Vagina (tissue), 2 donors: ENCODE measurements at regions not wholly inside any gene's neighbourhood (a gene's known extent, or its start where the extent isn't known, plus 50 kb on each side); places are given as distances from the start of the nearest gene placed in this dataset.

ENCODE experiments used
- DNase-seq, 2 donors: peaks; one replicate each; pipeline ENCODE4 v3.0.0-alpha.2; 2017; ENCODE audit errors: extremely low spot score in 2 of 2
- H3K27ac ChIP-seq: fragments of 200-600 bp; sonication (generic); one replicate; pipeline ENCODE4 v1.5.1; 2019
- H3K27me3 ChIP-seq: fragments of 200-600 bp; sonication (generic); one replicate; pipeline ENCODE4 v1.5.1; 2019
- H3K36me3 ChIP-seq, 2 donors: fragments of 200-600 bp; sonication (generic); one replicate each; pipeline ENCODE4 v1.5.1; 2017 to 2019
- H3K4me1 ChIP-seq: fragments of 200-600 bp; sonication (generic); one replicate; pipeline ENCODE4 v1.5.1; 2019
- H3K4me3 ChIP-seq, 2 donors: fragments of 200-600 bp; sonication (generic); 1 replicate in 1 of 2; 2 replicates in 1 of 2; pipeline ENCODE4 v1.5.1; 2016 to 2019
- H3K9me3 ChIP-seq: fragments of 200-600 bp; sonication (generic); one replicate; pipeline ENCODE4 v1.5.1; 2019
- POLR2A ChIP-seq, 2 donors: fragments of 450-650 bp; IDR thresholded peaks; one replicate each; pipeline ENCODE4 v1.6.1; 2017; ENCODE audit warnings: antibody characterized with exemption in 2 of 2, mild to moderate bottlenecking in 2 of 2, moderate library complexity in 2 of 2
- POLR2AphosphoS5 ChIP-seq, 2 donors: sonication (generic); formaldehyde crosslinking; IDR thresholded peaks; one replicate each; pipeline ENCODE4 v1.9.0; 2017; ENCODE audit warnings: antibody characterized with exemption in 2 of 2, mild to moderate bottlenecking in 2 of 2, low read depth in 1 of 2; ENCODE audit not compliant: insufficient read depth in 1 of 2
- intact Hi-C: fragments of 100-400 bp; cut with DNase I; formaldehyde crosslinking; loops from one replicate; pipeline ENCODE4 v1.15.1; 2023
- TF ChIP-seq, protein P1 (sequence below), 3 experiments: fragments of 450-650 bp in 2 of 3; fragments of 200-600 bp in 1 of 3; sonication (generic) in 1 of 3; IDR thresholded peaks; one replicate each; pipeline ENCODE4 v1.5.1; 2017 to 2019; ENCODE audit warnings: antibody characterized with exemption in 3 of 3, mild to moderate bottlenecking in 2 of 3, moderate library complexity in 2 of 3

DNA sequence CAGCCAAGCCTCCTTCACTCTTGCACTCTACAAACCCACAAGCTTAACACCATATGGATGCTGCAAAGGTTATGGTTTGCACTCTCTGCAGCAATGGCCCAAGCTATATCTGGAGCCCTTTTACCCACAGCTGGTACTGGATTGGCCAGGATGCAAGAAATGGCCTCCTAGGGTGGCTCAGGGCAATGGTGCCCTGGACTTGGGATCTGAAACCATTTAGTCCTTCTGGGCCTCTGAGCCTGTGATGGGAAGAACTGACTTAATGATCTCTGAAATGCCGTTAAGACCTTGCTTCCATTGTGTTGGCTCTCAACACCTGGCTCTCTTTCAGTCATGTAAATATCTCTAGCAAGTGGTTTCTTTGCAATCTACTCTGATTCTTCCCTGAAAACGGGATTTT lies 626.0 kb downstream of the KCTD8 start:
- intact Hi-C loops = no loop called here
- Histone ChIP-seq H3K27me3 (no peaks in the 10 kb centered on the region), H3K4me3 (no peak overlapping the region), H3K36me3 (no peaks in the 10 kb centered on the region), H3K27ac (no peak overlapping the region), H3K4me1 (no peaks in the 10 kb centered on the region), H3K9me3 (no peaks in the 10 kb centered on the region)
- DNase-seq = no peak
- TF ChIP-seq POLR2AphosphoS5 (IDR thresholded peaks at IDR 0.05; ENCODE audit: insufficient read depth in 1 of 2, low read depth in 1 of 2) = no peak
- no peak for TF ChIP-seq POLR2A (IDR thresholded peaks at IDR 0.05)
- TF ChIP-seq, protein P1, sequence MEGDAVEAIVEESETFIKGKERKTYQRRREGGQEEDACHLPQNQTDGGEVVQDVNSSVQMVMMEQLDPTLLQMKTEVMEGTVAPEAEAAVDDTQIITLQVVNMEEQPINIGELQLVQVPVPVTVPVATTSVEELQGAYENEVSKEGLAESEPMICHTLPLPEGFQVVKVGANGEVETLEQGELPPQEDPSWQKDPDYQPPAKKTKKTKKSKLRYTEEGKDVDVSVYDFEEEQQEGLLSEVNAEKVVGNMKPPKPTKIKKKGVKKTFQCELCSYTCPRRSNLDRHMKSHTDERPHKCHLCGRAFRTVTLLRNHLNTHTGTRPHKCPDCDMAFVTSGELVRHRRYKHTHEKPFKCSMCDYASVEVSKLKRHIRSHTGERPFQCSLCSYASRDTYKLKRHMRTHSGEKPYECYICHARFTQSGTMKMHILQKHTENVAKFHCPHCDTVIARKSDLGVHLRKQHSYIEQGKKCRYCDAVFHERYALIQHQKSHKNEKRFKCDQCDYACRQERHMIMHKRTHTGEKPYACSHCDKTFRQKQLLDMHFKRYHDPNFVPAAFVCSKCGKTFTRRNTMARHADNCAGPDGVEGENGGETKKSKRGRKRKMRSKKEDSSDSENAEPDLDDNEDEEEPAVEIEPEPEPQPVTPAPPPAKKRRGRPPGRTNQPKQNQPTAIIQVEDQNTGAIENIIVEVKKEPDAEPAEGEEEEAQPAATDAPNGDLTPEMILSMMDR (IDR thresholded peaks at IDR 0.05) = no peak

DNA sequence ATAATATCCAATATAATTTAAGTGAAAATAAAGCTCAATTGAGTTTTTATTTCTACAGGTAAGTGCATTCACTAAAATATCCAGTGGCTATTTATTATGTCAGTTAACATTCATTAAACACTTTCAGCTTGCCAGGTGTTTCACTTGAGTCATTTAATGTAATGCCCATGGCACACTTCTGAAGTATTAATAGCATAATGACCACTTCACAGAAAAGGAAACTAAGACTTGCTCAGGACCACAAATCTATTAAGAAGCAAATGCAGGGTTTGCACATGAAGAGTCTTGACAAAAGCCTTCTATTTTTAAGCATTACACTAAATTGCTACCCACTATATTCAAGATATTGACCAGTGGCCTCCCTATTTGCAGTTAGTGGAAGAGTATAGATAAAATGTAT lies 612.7 kb downstream of the KCTD8 start:
- TF ChIP-seq POLR2A (IDR thresholded peaks at IDR 0.05) = no peak
- TF ChIP-seq POLR2AphosphoS5 (IDR thresholded peaks at IDR 0.05; ENCODE audit: insufficient read depth in 1 of 2, low read depth in 1 of 2) = no peak
- TF ChIP-seq, protein P1 (IDR thresholded peaks at IDR 0.05) = no peak
- Histone ChIP-seq H3K9me3 (no peaks in the 10 kb centered on the region), H3K36me3 (no peaks in the 10 kb centered on the region), H3K4me3 (no peak overlapping the region), H3K27me3 (no peaks in the 10 kb centered on the region), H3K27ac (no peak overlapping the region), H3K4me1 (no peaks in the 10 kb centered on the region)
- DNase-seq = no peak
- intact Hi-C loops = no loop called here

GRCh38 chr4:43837171-43837570 lies 611.4 kb downstream of the KCTD8 start:
- TF ChIP-seq, protein P1 (IDR thresholded peaks at IDR 0.05) = no peak
- TF ChIP-seq POLR2A (IDR thresholded peaks at IDR 0.05) = no peak
- no peak for TF ChIP-seq POLR2AphosphoS5 (IDR thresholded peaks at IDR 0.05; ENCODE audit: insufficient read depth in 1 of 2, low read depth in 1 of 2)
- Histone ChIP-seq H3K27ac (no peak overlapping the region), H3K4me3 (no peak overlapping the region), H3K4me1 (no peaks in the 10 kb centered on the region), H3K9me3 (no peaks in the 10 kb centered on the region), H3K36me3 (no peaks in the 10 kb centered on the region), H3K27me3 (no peaks in the 10 kb centered on the region)
- intact Hi-C loops = no loop called here
- DNase-seq = no peak

GRCh38 chr4:43837604-43838003 lies 611.0 kb downstream of the KCTD8 start:
- no peaks in the 10 kb centered on the region for H3K4me1 ChIP-seq
- intact Hi-C loops = no loop called here
- TF ChIP-seq POLR2A (IDR thresholded peaks at IDR 0.05) (no peak), POLR2AphosphoS5 (IDR thresholded peaks at IDR 0.05; ENCODE audit: insufficient read depth in 1 of 2, low read depth in 1 of 2) (no peak)
- TF ChIP-seq, protein P1 (IDR thresholded peaks at IDR 0.05) = no peak

GRCh38 chr4:43842594-43842993 lies 606.0 kb downstream of the KCTD8 start:
- Histone ChIP-seq H3K9me3 (no peaks in the 10 kb centered on the region), H3K36me3 (no peaks in the 10 kb centered on the region), H3K4me1 (no peaks in the 10 kb centered on the region), H3K27me3 (no peaks in the 10 kb centered on the region), H3K4me3 (no peak overlapping the region), H3K27ac (no peak overlapping the region)
- no peak for DNase-seq
- intact Hi-C loops = no loop called here
- TF ChIP-seq POLR2AphosphoS5 (IDR thresholded peaks at IDR 0.05; ENCODE audit: insufficient read depth in 1 of 2, low read depth in 1 of 2) (no peak), POLR2A (IDR thresholded peaks at IDR 0.05) (no peak)
- TF ChIP-seq, protein P1 (IDR thresholded peaks at IDR 0.05) = no peak

More at GRCh38 chr4:43837604-43838003, 611.0 kb downstream of the KCTD8 start:
- DNase-seq = no peak
- H3K9me3 ChIP-seq = no peaks in the 10 kb centered on the region
- H3K27ac ChIP-seq = no peak overlapping the region
- H3K27me3 ChIP-seq = no peaks in the 10 kb centered on the region
- H3K36me3 ChIP-seq = no peaks in the 10 kb centered on the region
- no peak overlapping the region for H3K4me3 ChIP-seq
